K562 (cell line): ENCODE measurements at regions not wholly inside any gene's neighbourhood (a gene's known extent, or its start where the extent isn't known, plus 50 kb on each side); places are given as distances from the start of the nearest gene placed in this dataset.

Source experiments
- ATAC-seq: fragments of 200-7000 bp; cut with Tn5 transposase; 3 replicates; pipeline ENCODE4 v1.9.1; 2020; ENCODE audit warnings: moderate library complexity
- BruUV-seq: library from RNA; stranded (reverse); fragments of 400-500 nt; replicated peaks from 2 replicates; lab custom pipeline; 2021; lab: Mats Ljungman, UMichigan
- CTCF ChIA-PET: fragments of 300-600 bp; formaldehyde crosslinking; extraction: SDS; loops from one replicate; lab custom pipeline; 2021; ENCODE audit warnings: low intra/inter-chr PET ratio; lab: Yijun Ruan, JAX
- POLR2A ChIA-PET: fragments of 300-600, 350-650 bp; sonication (Branson Sonifier 250); formaldehyde crosslinking; extraction: SDS; loops from one replicate; lab custom pipeline; 2021; ENCODE audit warnings: antibody characterized with exemption, inconsistent platforms; lab: Yijun Ruan, JAX
- DNase-seq, 4 experiments: peaks; one replicate each; pipeline versions ENCODE4 v3.0.0 to v3.0.0-alpha.2; 2011 to 2018; ENCODE audit warnings: low spot score in 3 of 4, mixed read lengths in 3 of 4; ENCODE audit errors: extremely low read depth in 1 of 4
- FAIRE-seq: peaks from 2 replicates; lab custom pipeline; 2011; peaks lifted over from hg19 to GRCh38; lab: Jason Lieb, UNC
- H2AFZ ChIP-seq: 2 replicates; pipeline ENCODE4 v1.6.0; 2011; ENCODE audit warnings: low read depth, low read length, control low read depth, inconsistent platforms
- H3K27ac ChIP-seq: fragments of 200-600 bp; 3 replicates; pipeline ENCODE4 v1.8.0; 2011; ENCODE audit warnings: low read depth, mild to moderate bottlenecking, control low read depth, inconsistent platforms, low read length, moderate library complexity, mixed read lengths; ENCODE audit errors: extremely low read depth
- H3K27me3 ChIP-seq, 2 experiments: fragments of 300-600 bp in 1 of 2; 2 replicates in 1 of 2; 3 replicates in 1 of 2; pipeline versions ENCODE4 v1.6.0 to v1.8.0; 2011; ENCODE audit warnings: inconsistent platforms in 2 of 2, low read length in 2 of 2, mild to moderate bottlenecking in 1 of 2, mixed read lengths in 1 of 2, moderate library complexity in 1 of 2; ENCODE audit not compliant: control insufficient read depth in 2 of 2, insufficient read depth in 2 of 2
- H3K36me3 ChIP-seq: fragments of 300-600 bp; 3 replicates; pipeline ENCODE4 v1.8.0; 2011; ENCODE audit warnings: mild to moderate bottlenecking, low read length, inconsistent platforms; ENCODE audit not compliant: control insufficient read depth, insufficient read depth
- H3K4me1 ChIP-seq, 2 experiments: fragments of 200-600 bp in 1 of 2; replicated peaks in 1 of 2; 2 replicates in 1 of 2; 3 replicates in 1 of 2; pipeline versions ENCODE4 v1.5.1 to v1.8.0; 2011; ENCODE audit warnings: inconsistent platforms in 2 of 2, low read length in 2 of 2, mild to moderate bottlenecking in 1 of 2, mixed read lengths in 1 of 2, moderate library complexity in 1 of 2; ENCODE audit not compliant: control insufficient read depth in 2 of 2, insufficient read depth in 2 of 2
- H3K4me2 ChIP-seq: 2 replicates; pipeline ENCODE4 v1.6.1; 2011; ENCODE audit warnings: low read length, control low read depth, inconsistent platforms, mixed read lengths; ENCODE audit not compliant: insufficient read depth
- H3K4me3 ChIP-seq: fragments of 200-600 bp; sonication (generic), shearing (Covaris generic); 2 replicates; pipeline ENCODE4 v1.5.1; 2016; ENCODE audit warnings: control low read depth, inconsistent platforms
- H3K79me2 ChIP-seq: fragments of 200-600 bp; 3 replicates; pipeline ENCODE4 v1.8.0; 2011; ENCODE audit warnings: low read length, inconsistent platforms; ENCODE audit not compliant: control insufficient read depth, insufficient read depth
- H3K9ac ChIP-seq, 2 experiments: 2 replicates each; pipeline versions ENCODE4 v1.6.0 to v1.6.1; 2011; ENCODE audit warnings: low read depth in 2 of 2, low read length in 2 of 2, control low read depth in 1 of 2, inconsistent platforms in 1 of 2, mild to moderate bottlenecking in 1 of 2, mixed read lengths in 1 of 2; ENCODE audit not compliant: insufficient read depth in 1 of 2
- H3K9me1 ChIP-seq: one replicate; pipeline ENCODE4 v1.6.0; 2011; ENCODE audit warnings: inconsistent platforms, mild to moderate bottlenecking, low read length, moderate library complexity; ENCODE audit not compliant: control insufficient read depth, insufficient read depth
- H3K9me3 ChIP-seq: replicated peaks from 2 replicates; pipeline ENCODE4 v1.5.1; 2011; ENCODE audit warnings: low read depth, low read length, inconsistent platforms; ENCODE audit not compliant: control insufficient read depth, insufficient read depth
- H4K20me1 ChIP-seq: replicated peaks from 2 replicates; pipeline ENCODE4 v1.6.1; 2011; ENCODE audit warnings: low read length, inconsistent platforms, mixed read lengths; ENCODE audit not compliant: control insufficient read depth, insufficient read depth
- ARID4B ChIP-seq: sonication (generic); formaldehyde crosslinking; IDR thresholded peaks from 2 replicates; pipeline ENCODE4 v1.8.0; 2022; ENCODE audit warnings: mild to moderate bottlenecking, missing genetic modification reagents
- DEAF1 ChIP-seq: fragments of 450-650 bp; formaldehyde crosslinking; IDR thresholded peaks from 2 replicates; pipeline ENCODE4 v1.4.0; 2020; ENCODE audit warnings: mild to moderate bottlenecking, moderate library complexity
- MTA1 ChIP-seq: fragments of 450-650 bp; IDR thresholded peaks from 2 replicates; pipeline ENCODE4 v1.6.1; 2017; ENCODE audit warnings: borderline replicate concordance
- SAFB ChIP-seq: fragments of 200-400 bp; formaldehyde crosslinking; IDR thresholded peaks from 2 replicates; pipeline ENCODE4 v1.6.1; 2017; ENCODE audit warnings: low read depth, low read length, borderline replicate concordance
- SLC30A9 ChIP-seq: fragments of 250-450 bp; sonication (Bioruptor Pico); IDR thresholded peaks from 2 replicates; pipeline ENCODE4 v1.8.0; 2022; ENCODE audit warnings: mild to moderate bottlenecking, moderate library complexity
- TCFL5 ChIP-seq: fragments of 250-450 bp; sonication (Bioruptor Pico); conservative IDR thresholded peaks from 2 replicates; pipeline ENCODE4 v1.6.1; 2021; ENCODE audit warnings: mild to moderate bottlenecking, moderate library complexity, matching md5 sums
- TRIM25 ChIP-seq: fragments of 450-650 bp; IDR thresholded peaks from 2 replicates; pipeline ENCODE4 v1.7.0; 2016; ENCODE audit warnings: borderline replicate concordance
- ZNF3 ChIP-seq: fragments of 250-450 bp; sonication (Bioruptor Pico); IDR thresholded peaks from 2 replicates; pipeline ENCODE4 v1.5.0; 2021; ENCODE audit warnings: mild to moderate bottlenecking, moderate library complexity
- ZNF589 ChIP-seq: fragments of 200-800 bp; sonication (Bioruptor generic); IDR thresholded peaks from 2 replicates; pipeline ENCODE4 v1.6.1; 2016; ENCODE audit warnings: low read depth, missing genetic modification characterization, missing compliant biosample characterization
- ZNF778 ChIP-seq: fragments of 450-650 bp; formaldehyde crosslinking; IDR thresholded peaks from 2 replicates; pipeline ENCODE4 v1.4.0; 2020; ENCODE audit warnings: mild to moderate bottlenecking, moderate library complexity
- in situ Hi-C: fragments of 300-500 bp; cut with MboI; formaldehyde crosslinking; loops from 4 replicates; pipeline ENCODE4 v1.15.0; 2018; ENCODE audit warnings: inconsistent platforms, mixed read lengths
- intact Hi-C: fragments of 100-400 bp; cut with micrococcal nuclease; formaldehyde crosslinking; loops from 2 replicates; pipeline ENCODE4 v1.14.2; 2022
- TF ChIP-seq, protein P1 (sequence below), 2 experiments: IDR thresholded peaks in 1 of 2; conservative IDR thresholded peaks in 1 of 2; 2 replicates each; pipeline ENCODE4 v1.6.1; 2016; ENCODE audit warnings: low read depth in 2 of 2, mild to moderate bottlenecking in 1 of 2, missing compliant biosample characterization in 1 of 2, missing genetic modification characterization in 1 of 2, moderate library complexity in 1 of 2

DNA sequence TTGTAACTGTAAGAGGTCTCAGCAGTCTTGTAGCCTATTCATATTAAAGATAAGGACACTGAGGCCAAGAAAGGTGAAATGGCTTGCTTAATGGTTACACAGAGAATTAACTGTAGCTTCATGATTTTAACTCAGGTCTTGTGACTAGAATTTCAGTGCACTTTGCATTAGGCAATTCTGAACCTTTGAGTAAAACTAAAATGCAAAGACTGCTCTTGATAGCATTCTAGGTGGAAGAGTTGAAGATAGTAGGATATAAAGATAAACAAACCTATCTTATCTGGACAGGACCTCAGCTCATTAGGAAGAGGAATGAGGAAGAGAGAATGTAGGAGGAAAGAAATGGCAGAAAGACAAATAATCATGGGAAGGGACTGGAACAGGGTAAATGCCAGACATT, 68.6 kb upstream of the RGL1 start:
- no peak overlapping the region for H3K9ac ChIP-seq
- POLR2A ChIA-PET, result no interaction called here
- ATAC-seq, result no peak
- H3K79me2 ChIP-seq, result no peaks in the 10 kb centered on the region
- no peak overlapping the region for H2AFZ ChIP-seq
- FAIRE-seq, result no peak
- H3K9me1 ChIP-seq, result no peaks in the 10 kb centered on the region
- no peaks in the 10 kb centered on the region for H3K36me3 ChIP-seq
- no peaks in the 10 kb centered on the region for H3K9me3 ChIP-seq
- no peaks in the 10 kb centered on the region for H4K20me1 ChIP-seq
- CTCF ChIA-PET, result no interaction called here
- H3K4me3 ChIP-seq, result no peak overlapping the region
- TF ChIP-seq SAFB, result no peak
- TF ChIP-seq ARID4B (CRISPR knock-in tag), result no peak
- no peak for TF ChIP-seq ZNF778
- TF ChIP-seq MTA1, result no peak
- no peak for TF ChIP-seq DEAF1 (CRISPR knock-in tag)
- TF ChIP-seq, protein P1, sequence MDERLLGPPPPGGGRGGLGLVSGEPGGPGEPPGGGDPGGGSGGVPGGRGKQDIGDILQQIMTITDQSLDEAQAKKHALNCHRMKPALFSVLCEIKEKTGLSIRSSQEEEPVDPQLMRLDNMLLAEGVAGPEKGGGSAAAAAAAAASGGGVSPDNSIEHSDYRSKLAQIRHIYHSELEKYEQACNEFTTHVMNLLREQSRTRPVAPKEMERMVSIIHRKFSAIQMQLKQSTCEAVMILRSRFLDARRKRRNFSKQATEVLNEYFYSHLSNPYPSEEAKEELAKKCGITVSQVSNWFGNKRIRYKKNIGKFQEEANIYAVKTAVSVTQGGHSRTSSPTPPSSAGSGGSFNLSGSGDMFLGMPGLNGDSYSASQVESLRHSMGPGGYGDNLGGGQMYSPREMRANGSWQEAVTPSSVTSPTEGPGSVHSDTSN (CRISPR knock-in tag; IDR thresholded peaks at IDR 0.05; ENCODE audit: low read depth), result no peak
- TF ChIP-seq, protein P1 (tag; conservative IDR thresholded peaks at IDR 0.05; ENCODE audit: low read depth), result no peak
- TF ChIP-seq ZNF589 (CRISPR knock-in tag), result no peak
- TF ChIP-seq TRIM25, result no peak
- TF ChIP-seq SLC30A9 (CRISPR knock-in tag), result no peak
- no peak for TF ChIP-seq TCFL5 (CRISPR knock-in tag)
- TF ChIP-seq ZNF3, result no peak
- no peak for DNase-seq
- H3K27me3 ChIP-seq, result peaks cover 0 to 3% of the 10 kb centered on the region in 2 experiments; a peak in 3 of 5 replicates
- in situ Hi-C loops, result no loop called here
- H3K4me2 ChIP-seq, result no peak overlapping the region
- H3K4me1 ChIP-seq, result no peaks in the 10 kb centered on the region
- intact Hi-C loops, result no loop called here
- BruUV-seq, result no TSS peak
- no peak overlapping the region for H3K27ac ChIP-seq
